GM12872 (cell line): ENCODE measurements at regions not wholly inside any gene's neighbourhood (a gene's known extent, or its start where the extent isn't known, plus 50 kb on each side); places are given as distances from the start of the nearest gene placed in this dataset.

Experiments used
- TF ChIP-seq, protein P1 (sequence below): IDR thresholded peaks from 3 replicates; pipeline ENCODE4 v1.5.1; 2011; ENCODE audit warnings: low read depth, mild to moderate bottlenecking, low read length, moderate library complexity; ENCODE audit not compliant: insufficient read depth

DNA sequence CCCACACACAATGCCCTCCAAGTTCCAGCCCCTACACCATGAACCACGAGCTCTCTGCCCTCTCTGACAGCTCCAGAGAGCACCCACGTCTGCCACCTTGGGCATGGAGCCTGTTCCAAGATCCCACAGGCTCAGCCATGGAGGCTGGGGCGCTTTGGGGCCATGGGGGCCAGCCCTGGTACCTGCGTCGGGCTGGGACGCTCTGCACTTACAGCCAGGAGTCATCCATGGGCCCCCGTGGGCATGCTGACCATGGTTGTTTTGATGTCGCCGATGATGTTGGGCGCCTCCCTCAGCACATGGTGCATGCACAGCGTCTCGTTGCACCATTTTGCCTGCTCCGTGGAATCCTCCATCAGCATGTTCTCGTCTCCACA, 51.9 kb upstream of the UBE2Q2 start:
- TF ChIP-seq, protein P1, sequence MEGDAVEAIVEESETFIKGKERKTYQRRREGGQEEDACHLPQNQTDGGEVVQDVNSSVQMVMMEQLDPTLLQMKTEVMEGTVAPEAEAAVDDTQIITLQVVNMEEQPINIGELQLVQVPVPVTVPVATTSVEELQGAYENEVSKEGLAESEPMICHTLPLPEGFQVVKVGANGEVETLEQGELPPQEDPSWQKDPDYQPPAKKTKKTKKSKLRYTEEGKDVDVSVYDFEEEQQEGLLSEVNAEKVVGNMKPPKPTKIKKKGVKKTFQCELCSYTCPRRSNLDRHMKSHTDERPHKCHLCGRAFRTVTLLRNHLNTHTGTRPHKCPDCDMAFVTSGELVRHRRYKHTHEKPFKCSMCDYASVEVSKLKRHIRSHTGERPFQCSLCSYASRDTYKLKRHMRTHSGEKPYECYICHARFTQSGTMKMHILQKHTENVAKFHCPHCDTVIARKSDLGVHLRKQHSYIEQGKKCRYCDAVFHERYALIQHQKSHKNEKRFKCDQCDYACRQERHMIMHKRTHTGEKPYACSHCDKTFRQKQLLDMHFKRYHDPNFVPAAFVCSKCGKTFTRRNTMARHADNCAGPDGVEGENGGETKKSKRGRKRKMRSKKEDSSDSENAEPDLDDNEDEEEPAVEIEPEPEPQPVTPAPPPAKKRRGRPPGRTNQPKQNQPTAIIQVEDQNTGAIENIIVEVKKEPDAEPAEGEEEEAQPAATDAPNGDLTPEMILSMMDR: no peak

- TF ChIP-seq, protein P1: no peak
These were observed 52.5 kb upstream of the UBE2Q2 start for GRCh38 chr15:75790631-75791336.

- TF ChIP-seq, protein P1: no peak
These were observed 56.7 kb upstream of the UBE2Q2 start for GRCh38 chr15:75786575-75786947.

- TF ChIP-seq, protein P1: 0 out of 3 replicates have a peak, but pooled peaks have one; percentile 13
These were observed 57.3 kb upstream of the UBE2Q2 start for GRCh38 chr15:75785771-75786574.

DNA sequence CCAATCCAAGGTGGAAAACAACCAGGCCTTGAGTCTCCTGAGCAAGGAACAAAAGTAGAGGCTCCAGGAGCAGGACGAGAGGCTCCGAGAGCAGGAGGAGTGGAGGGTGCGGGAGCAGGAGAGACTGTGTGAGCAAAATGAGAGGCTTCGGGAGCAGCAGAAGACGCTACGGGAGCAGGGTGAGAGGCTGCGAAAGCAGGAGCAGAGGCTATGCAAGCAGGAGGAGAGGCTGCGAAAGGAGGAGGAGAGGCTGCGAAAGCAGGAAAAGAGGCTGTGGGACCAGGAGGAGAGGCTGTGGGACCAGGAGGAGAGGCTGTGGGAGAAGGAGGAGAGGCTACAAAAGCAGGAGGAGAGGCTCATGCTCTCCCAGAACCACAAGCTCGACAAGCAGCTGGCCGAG, 60.3 kb upstream of the UBE2Q2 start:
- TF ChIP-seq, protein P1: no peak

- TF ChIP-seq, protein P1: no peak
These were observed 63.7 kb upstream of the UBE2Q2 start for GRCh38 chr15:75779504-75779903.

DNA sequence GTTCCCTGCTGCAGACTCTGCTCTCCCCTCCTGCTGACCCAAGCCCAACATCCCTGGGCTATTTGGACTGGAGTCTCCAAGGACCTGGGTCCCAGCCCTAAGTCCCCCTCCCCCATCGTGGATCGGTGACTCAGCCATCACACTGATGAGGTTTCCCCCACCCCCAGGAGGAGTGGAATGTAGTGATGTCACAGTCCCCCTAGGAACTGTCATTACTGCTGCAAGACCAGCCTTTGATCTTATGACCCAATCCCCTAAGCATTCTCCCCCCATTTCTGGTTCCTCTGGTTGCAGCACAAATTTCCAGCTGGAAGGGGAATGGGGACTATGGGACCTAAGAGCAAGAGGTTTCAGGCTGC, 63.4 kb upstream of the CSPG4 start:
- TF ChIP-seq, protein P1: no peak
